NCI-H146 treated with DMSO at 0.1 percent for 48 hours (cell line): ENCODE measurements at regions not wholly inside any gene's neighbourhood (a gene's known extent, or its start where the extent isn't known, plus 50 kb on each side); places are given as distances from the start of the nearest gene placed in this dataset.

ENCODE experiments used
- DNase-seq: peaks from one replicate; lab custom pipeline; 2025; ENCODE audit not compliant: unreplicated experiment; lab: John Stamatoyannopoulos, UW

DNA sequence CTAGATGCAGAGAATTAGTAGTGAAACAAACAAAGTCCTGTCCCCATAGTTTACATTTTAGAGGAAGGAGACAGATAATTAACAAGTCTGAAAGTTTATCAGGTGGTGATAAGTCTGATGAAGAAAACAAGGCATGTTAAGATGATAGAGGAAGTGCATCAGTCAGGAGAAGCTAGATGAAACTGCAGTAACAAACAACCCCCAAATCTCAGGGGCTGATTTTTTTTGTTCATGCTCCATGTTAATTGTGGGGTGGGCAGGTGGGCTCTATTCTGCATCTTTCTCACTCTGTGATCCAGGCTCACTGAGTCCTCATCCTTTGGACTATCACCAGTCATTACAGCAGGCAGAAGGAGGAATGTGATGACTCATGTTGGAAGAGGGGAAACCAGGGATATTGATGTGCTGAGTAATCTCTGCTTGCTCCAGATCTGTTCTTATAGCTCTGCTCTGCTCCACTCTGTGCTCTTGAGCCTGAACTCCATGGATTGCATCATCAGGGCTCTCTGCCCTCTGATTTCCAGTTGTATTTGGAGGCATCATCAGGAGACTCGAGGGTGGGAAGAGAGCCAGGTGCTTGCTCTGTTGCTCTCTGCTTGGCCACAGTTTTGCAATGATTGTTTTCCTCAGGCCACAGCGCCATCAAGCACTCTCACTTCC is 166.9 kb downstream of the IER5 start:
- DNase-seq: no peak

GRCh38 chr1:181257117-181257516 is 168.6 kb downstream of the IER5 start:
- DNase-seq: no peak

- no peak for DNase-seq
Measured at GRCh38 chr1:181259026-181259745, 170.7 kb downstream of the IER5 start.

- DNase-seq: no peak
Measured at GRCh38 chr1:181260271-181260670, 171.8 kb downstream of the IER5 start.

- DNase-seq: no peak
Measured at GRCh38 chr1:181260994-181261393, 172.5 kb downstream of the IER5 start.

GRCh38 chr1:181262069-181262468 is 173.6 kb downstream of the IER5 start:
- DNase-seq: no peak

DNA sequence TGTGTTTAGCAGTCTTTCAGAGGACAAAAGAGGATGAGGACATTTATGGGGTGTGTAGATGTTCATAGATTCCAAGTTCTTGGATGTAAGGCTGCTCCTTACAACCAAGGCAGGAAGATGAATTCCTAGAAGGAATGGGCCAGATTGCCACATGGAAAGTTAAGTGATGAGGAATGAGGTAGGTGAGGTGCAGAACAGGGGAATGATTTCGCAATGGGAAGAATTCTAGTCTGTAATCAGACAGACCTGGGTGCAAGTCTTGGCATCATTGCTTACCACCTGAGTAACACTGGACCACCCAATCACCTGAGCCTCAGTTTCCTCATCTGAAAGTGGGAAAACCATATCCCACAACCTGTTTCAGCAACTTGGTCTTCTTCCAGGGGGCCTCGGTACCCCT is 174.9 kb downstream of the IER5 start:
- DNase-seq: no peak

- no peak for DNase-seq
Measured at GRCh38 chr1:181264821-181265220, 176.3 kb downstream of the IER5 start.

DNA sequence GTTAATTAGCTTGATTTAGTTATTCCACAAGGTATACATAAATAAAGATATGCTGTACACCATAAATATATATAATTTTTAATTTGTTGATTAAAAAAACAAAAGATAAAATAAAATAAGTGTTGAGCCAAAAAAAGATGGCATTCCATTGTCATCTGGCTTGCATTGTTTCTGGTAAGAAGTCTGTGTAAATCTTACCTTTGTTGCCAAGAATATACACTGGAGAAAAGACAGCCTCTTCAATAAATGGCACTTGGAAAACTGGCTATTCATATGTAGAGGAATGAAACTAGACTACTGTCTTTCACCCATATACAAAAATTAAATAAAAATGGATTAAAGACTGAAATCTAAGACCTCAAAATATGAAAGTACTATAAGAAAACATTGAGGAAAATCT is 196.5 kb downstream of the IER5 start:
- no peak for DNase-seq

DNA sequence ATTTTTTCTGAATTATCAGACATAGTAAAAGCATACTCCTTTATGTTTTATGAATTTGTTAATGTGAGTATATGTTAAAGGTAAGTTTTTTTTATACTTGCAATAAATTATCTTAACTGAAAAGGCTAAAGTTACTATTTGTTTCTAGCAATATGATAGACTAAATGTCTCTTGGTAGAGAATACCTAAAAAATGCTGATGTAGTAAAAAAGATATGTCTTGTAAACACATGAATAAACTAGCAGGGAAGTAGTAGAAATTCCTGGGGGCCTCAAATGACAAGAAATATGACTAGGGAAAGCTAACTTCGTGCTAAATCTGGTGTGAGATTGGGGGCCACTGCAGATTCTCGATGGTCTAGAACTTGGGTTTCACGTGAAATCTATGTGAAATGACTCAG is 188.1 kb upstream of the CACNA1E start:
- no peak for DNase-seq

DNA sequence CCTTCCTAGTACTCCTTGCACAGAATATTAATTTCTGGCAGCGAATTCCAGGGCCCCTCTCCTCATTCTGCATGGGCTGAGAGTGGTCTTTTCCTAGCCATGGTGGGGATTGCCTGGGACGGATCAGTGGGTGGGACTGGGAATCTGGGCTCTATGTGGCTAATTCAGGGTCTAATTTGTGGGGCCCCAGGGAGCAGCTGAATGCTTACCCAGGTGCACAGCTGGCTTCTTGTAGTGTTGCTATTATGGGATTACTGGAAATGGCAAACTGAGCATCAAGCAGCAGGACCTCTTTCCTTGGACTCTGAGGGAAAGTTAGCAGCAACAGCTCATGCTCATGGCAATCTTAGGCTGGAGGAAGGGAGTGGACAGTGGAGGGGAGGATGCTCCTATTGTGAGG is 187.1 kb upstream of the CACNA1E start:
- DNase-seq: no peak

DNA sequence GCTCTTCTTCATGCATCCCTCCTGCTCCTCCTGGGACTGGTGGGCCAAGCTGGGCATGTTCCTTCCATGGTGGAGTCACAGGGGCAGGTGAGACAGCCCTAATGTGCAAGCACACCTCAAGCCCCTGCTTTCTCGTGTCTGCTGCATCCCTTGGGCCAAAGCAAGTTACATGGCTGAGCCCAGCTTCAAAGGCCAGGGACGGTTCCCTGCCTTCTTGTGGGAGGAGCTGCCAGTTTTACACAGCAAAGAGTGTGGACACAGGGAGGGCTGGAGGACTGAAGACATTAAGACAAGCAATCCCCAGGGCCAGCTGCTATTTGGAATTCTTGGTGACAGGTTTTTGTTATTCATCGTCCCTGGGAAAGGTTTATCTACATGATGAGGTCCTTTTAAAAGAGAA is 175.2 kb upstream of the CACNA1E start:
- DNase-seq: no peak

- no peak for DNase-seq
Measured at GRCh38 chr1:181310560-181310959, 172.8 kb upstream of the CACNA1E start.

DNA sequence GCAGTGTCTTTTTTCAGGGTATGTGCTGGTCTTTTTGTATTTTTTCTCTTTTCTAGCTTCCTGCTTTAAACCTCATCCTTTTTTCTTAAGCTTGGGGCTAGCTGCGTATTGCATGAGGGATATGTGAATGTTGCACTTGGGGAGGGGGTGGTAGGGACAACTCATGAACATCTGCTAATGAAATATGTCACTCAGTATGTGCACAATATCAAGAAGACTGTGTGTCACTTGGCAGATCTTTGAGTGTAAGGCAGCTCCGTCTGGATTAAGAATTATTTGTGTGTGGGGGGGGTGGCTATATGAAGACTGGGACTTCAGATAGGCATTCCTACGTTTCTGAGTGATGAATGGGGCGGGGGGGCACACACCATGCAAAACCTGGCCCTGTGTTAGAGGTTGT is 170.4 kb upstream of the CACNA1E start:
- no peak for DNase-seq

- no peak for DNase-seq
Measured at GRCh38 chr1:181313466-181313865, 169.9 kb upstream of the CACNA1E start.

GRCh38 chr1:181314010-181314409 is 169.3 kb upstream of the CACNA1E start:
- DNase-seq: no peak

DNA sequence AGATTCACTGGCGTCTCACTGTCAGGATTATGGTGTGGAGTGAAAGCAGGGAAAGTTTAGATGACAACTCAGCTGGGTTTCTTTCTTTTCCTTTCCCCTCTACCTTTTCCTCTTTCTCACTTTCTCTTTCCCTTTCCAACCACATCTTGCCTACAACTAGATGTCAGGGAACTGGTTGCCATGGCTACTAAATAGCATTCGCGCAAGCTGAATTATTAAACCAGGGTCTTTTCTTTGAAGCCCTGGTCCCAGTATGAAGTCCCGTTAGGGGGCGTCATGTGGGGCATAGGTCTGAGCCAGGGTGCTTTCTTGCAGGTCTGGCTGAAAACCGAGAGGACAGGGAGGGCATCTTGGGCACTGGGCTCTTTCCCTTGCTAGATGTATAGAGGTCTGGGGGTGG is 168.4 kb upstream of the CACNA1E start:
- DNase-seq: peak; percentile 21

DNA sequence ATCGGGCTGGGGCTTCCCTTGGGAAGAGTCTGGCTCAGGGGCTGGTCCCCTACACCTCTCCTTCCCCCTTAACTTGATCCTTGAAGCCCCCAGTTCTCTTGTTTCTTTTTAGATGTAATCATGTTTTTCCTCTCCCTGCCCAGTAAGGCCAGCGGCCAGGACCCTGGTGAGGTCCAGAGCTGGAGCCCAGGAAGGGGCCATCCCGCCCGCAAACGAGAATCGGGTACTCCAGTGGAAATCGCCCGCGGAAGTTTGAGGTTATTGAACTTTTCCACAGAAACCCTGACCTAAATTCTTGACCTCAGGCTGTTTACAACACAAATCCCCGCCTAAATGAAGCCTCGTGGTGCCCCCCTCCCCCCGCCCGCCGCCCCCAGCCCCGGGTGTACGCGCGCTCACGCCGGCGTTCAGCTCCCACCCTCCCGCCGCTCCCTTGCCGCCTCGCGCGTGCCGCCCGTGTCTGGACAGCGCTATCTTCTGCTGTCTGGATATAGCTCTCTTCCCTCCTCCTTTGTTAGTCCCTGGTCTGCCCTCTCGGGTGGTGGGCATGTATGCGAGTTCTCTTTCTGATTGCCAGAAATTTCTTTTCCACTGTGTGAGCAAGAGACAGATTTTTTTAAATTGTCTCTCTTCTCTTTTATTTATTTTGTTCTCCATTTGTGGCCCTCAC is 165.9 kb upstream of the CACNA1E start:
- no peak for DNase-seq

GRCh38 chr1:181318022-181318857 is 165.1 kb upstream of the CACNA1E start:
- DNase-seq: no peak

- no peak for DNase-seq
Measured at GRCh38 chr1:181318858-181319235, 164.5 kb upstream of the CACNA1E start.

- DNase-seq: no peak
Measured at GRCh38 chr1:181319907-181320306, 163.4 kb upstream of the CACNA1E start.
